HL-60 (cell line): ENCODE measurements at regions not wholly inside any gene's neighbourhood (a gene's known extent, or its start where the extent isn't known, plus 50 kb on each side); places are given as distances from the start of the nearest gene placed in this dataset.

Experiments used
- DNase-seq, 2 experiments: peaks; one replicate each; pipeline ENCODE4 v3.0.0-alpha.2; 2010 to 2020; ENCODE audit warnings: low read depth in 1 of 2, low spot score in 1 of 2
- H3K27ac ChIP-seq: fragments of 250-450 bp; sonication (Bioruptor Pico); replicated peaks from 2 replicates; pipeline ENCODE4 v1.5.1; 2020; ENCODE audit warnings: mild to moderate bottlenecking, moderate library complexity
- H3K27me3 ChIP-seq: fragments of 250-450 bp; sonication (Bioruptor Pico); 2 replicates; pipeline ENCODE4 v1.5.1; 2021; ENCODE audit warnings: mild to moderate bottlenecking, moderate library complexity; ENCODE audit not compliant: insufficient read depth, poor library complexity, severe bottlenecking
- H3K4me3 ChIP-seq: replicated peaks from 2 replicates; pipeline ENCODE4 v1.5.1; 2011; ENCODE audit warnings: mild to moderate bottlenecking, control low read depth, low read length; ENCODE audit not compliant: insufficient read depth
- GABPA ChIP-seq: IDR thresholded peaks from 2 replicates; pipeline ENCODE4 v1.6.1; 2012; ENCODE audit warnings: low read depth
- POLR2AphosphoS5 ChIP-seq: IDR thresholded peaks from 2 replicates; pipeline ENCODE4 v1.6.1; 2012; ENCODE audit warnings: low read depth
- SPI1 ChIP-seq: IDR thresholded peaks from 2 replicates; pipeline ENCODE4 v1.6.1; 2012; ENCODE audit warnings: low read depth, mild to moderate bottlenecking, borderline replicate concordance
- TF ChIP-seq, protein P1 (sequence below): IDR thresholded peaks from 2 replicates; pipeline ENCODE4 v1.6.1; 2012; ENCODE audit warnings: low read depth; ENCODE audit not compliant: insufficient replicate concordance
- TF ChIP-seq, protein P2 (sequence below): IDR thresholded peaks from one replicate; pipeline ENCODE4 v1.5.1; 2011; ENCODE audit warnings: low read length, control low read depth, inconsistent platforms; ENCODE audit not compliant: insufficient read depth

DNA sequence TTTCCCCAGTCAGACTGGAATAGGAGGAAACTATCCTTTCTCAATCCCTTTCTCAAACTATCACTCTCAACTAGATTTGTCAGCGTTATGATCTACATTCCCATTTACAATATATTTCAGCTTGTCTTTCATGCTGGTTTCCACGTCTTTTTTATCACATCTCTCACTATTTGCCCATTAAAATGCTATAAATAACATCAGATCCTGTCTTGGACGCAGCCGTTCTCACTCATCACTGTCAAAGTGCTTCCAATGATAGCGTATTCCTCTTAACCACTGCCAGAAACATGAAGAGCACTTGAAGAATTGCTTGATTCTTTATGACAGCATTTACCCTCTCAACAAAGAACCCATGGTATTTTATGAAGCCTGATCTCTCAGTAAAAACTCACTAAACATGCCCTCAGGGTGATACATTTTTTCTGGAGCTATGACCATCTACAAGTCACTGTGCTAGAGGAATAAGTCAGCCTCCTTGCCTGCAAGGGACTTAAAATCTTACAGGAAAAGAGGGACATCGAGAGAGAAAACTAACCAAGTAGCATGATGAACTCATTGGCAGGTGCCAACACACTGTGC is 205.6 kb upstream of the PFKP start:
- Histone ChIP-seq H3K27ac (no peak overlapping the region), H3K27me3 (no peaks in the 10 kb centered on the region), H3K4me3 (no peak overlapping the region)
- TF ChIP-seq, protein P1, sequence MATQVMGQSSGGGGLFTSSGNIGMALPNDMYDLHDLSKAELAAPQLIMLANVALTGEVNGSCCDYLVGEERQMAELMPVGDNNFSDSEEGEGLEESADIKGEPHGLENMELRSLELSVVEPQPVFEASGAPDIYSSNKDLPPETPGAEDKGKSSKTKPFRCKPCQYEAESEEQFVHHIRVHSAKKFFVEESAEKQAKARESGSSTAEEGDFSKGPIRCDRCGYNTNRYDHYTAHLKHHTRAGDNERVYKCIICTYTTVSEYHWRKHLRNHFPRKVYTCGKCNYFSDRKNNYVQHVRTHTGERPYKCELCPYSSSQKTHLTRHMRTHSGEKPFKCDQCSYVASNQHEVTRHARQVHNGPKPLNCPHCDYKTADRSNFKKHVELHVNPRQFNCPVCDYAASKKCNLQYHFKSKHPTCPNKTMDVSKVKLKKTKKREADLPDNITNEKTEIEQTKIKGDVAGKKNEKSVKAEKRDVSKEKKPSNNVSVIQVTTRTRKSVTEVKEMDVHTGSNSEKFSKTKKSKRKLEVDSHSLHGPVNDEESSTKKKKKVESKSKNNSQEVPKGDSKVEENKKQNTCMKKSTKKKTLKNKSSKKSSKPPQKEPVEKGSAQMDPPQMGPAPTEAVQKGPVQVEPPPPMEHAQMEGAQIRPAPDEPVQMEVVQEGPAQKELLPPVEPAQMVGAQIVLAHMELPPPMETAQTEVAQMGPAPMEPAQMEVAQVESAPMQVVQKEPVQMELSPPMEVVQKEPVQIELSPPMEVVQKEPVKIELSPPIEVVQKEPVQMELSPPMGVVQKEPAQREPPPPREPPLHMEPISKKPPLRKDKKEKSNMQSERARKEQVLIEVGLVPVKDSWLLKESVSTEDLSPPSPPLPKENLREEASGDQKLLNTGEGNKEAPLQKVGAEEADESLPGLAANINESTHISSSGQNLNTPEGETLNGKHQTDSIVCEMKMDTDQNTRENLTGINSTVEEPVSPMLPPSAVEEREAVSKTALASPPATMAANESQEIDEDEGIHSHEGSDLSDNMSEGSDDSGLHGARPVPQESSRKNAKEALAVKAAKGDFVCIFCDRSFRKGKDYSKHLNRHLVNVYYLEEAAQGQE = no peak
- TF ChIP-seq SPI1 (no peak), POLR2AphosphoS5 (no peak), GABPA (no peak)
- TF ChIP-seq, protein P2, sequence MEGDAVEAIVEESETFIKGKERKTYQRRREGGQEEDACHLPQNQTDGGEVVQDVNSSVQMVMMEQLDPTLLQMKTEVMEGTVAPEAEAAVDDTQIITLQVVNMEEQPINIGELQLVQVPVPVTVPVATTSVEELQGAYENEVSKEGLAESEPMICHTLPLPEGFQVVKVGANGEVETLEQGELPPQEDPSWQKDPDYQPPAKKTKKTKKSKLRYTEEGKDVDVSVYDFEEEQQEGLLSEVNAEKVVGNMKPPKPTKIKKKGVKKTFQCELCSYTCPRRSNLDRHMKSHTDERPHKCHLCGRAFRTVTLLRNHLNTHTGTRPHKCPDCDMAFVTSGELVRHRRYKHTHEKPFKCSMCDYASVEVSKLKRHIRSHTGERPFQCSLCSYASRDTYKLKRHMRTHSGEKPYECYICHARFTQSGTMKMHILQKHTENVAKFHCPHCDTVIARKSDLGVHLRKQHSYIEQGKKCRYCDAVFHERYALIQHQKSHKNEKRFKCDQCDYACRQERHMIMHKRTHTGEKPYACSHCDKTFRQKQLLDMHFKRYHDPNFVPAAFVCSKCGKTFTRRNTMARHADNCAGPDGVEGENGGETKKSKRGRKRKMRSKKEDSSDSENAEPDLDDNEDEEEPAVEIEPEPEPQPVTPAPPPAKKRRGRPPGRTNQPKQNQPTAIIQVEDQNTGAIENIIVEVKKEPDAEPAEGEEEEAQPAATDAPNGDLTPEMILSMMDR = no peak
- DNase-seq = no peak

DNA sequence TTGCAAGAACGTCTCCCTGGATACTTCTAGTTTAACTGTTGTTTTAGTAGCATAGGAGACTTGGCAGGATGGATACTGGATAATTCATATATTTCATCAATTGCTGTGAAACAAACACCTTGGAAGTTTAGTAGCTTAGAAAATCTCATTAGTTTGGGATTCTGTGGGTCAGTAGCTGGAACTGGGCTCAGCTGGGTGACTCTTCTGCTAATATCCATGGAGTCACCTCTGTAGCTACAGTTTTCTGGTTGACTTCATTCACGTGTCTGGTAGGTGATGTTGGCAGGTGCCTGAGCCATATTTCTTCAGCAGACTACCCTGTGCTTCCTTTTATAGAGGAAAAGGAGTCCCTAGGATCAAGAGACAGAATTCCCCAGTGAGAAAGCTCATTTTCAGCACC is 208.9 kb upstream of the PFKP start:
- no peaks in the 10 kb centered on the region for H3K27me3 ChIP-seq
- DNase-seq = no peak

DNA sequence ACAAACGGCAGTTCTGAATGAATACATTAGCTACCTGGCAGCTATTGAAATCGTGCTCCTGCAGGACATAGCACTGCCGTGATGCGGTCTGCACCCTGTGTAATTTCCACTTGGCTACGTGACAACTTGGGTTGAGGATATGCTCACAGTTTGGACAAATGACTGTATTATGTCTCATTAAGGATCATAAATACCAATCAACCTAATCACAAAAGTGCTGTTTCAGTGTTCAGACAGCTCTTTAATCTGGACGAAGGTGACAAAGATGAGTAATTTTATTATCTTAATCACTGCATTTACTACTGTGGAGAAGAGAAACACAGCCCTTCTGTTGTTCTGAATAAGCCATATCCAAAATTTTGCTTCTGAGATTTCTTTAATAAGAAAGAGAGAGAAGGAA is 210.8 kb upstream of the PFKP start:
- Histone ChIP-seq H3K4me3 (no peak overlapping the region), H3K27ac (no peak overlapping the region), H3K27me3 (no peaks in the 10 kb centered on the region)
- no peak for TF ChIP-seq SPI1
- TF ChIP-seq, protein P2 = no peak
- TF ChIP-seq POLR2AphosphoS5 = no peak
- no peak for TF ChIP-seq GABPA
- TF ChIP-seq, protein P1 = no peak
- no peak for DNase-seq

More for the DNA sequence above, 208.9 kb upstream of the PFKP start:
- TF ChIP-seq SPI1 (no peak), GABPA (no peak), POLR2AphosphoS5 (no peak)
- TF ChIP-seq, protein P1 = no peak
- TF ChIP-seq, protein P2 = no peak
- H3K4me3 ChIP-seq = no peak overlapping the region
- H3K27ac ChIP-seq = no peak overlapping the region
